HepG2 (cell line): ENCODE measurements at regions not wholly inside any gene's neighbourhood (a gene's known extent, or its start where the extent isn't known, plus 50 kb on each side); places are given as distances from the start of the nearest gene placed in this dataset.

ENCODE experiments used
- ATAC-seq: fragments of 200-7000 bp; cut with Tn5 transposase; 3 replicates; pipeline ENCODE4 v1.9.1; 2020; ENCODE audit warnings: mild to moderate bottlenecking, moderate library complexity
- BruUV-seq: library from RNA; stranded (reverse); fragments of 400-500 nt; replicated peaks from 2 replicates; lab custom pipeline; 2021; lab: Mats Ljungman, UMichigan
- CTCF ChIA-PET: fragments of 300-600 bp; formaldehyde crosslinking; extraction: SDS; loops from one replicate; lab custom pipeline; 2021; ENCODE audit warnings: low total read pairs, inconsistent platforms, low intra/inter-chr PET ratio; lab: Yijun Ruan, JAX
- POLR2A ChIA-PET: fragments of 350-600 bp; sonication (Branson Sonifier 250); formaldehyde crosslinking; loops from one replicate; lab custom pipeline; 2020; ENCODE audit warnings: antibody characterized with exemption, inconsistent platforms; lab: Yijun Ruan, JAX
- DNase-seq: peaks from one replicate; pipeline ENCODE4 v3.0.0-alpha.2; 2015; ENCODE audit warnings: low spot score
- FAIRE-seq: peaks from 3 replicates; lab custom pipeline; 2011; peaks lifted over from hg19 to GRCh38; lab: Jason Lieb, UNC
- H2AFZ ChIP-seq: one replicate; pipeline ENCODE4 v1.6.1; 2011; ENCODE audit warnings: low read length, inconsistent platforms
- H3K27ac ChIP-seq: fragments of 300-600 bp; 3 replicates; pipeline ENCODE4 v1.8.0; 2011; ENCODE audit warnings: mixed run types, mild to moderate bottlenecking, mixed read lengths, low read length, inconsistent platforms; ENCODE audit not compliant: insufficient read depth; ENCODE audit errors: extremely low read length
- H3K27me3 ChIP-seq, 2 experiments: fragments of 200-600 bp in 1 of 2; 2 replicates in 1 of 2; 3 replicates in 1 of 2; pipeline versions ENCODE4 v1.6.0 to v1.8.0; 2011; ENCODE audit warnings: low read length in 2 of 2, mild to moderate bottlenecking in 2 of 2, moderate library complexity in 2 of 2, inconsistent platforms in 1 of 2; ENCODE audit not compliant: insufficient read depth in 2 of 2, control insufficient read depth in 1 of 2
- H3K36me3 ChIP-seq, 2 experiments: fragments of 200-600 bp in 1 of 2; replicated peaks in 1 of 2; 2 replicates in 1 of 2; 3 replicates in 1 of 2; pipeline versions ENCODE4 v1.5.1 to v1.8.0; 2011; ENCODE audit warnings: low read length in 2 of 2, inconsistent platforms in 1 of 2; ENCODE audit not compliant: insufficient read depth in 2 of 2, control insufficient read depth in 1 of 2
- H3K4me1 ChIP-seq: 2 replicates; pipeline ENCODE4 v1.5.1; 2012; ENCODE audit warnings: low read length, inconsistent platforms; ENCODE audit not compliant: insufficient read depth
- H3K4me2 ChIP-seq: 2 replicates; pipeline ENCODE4 v1.6.0; 2011; ENCODE audit warnings: low read depth, low read length, inconsistent platforms
- H3K4me3 ChIP-seq, 3 experiments: fragments of 200-600 bp in 1 of 3; sonication (generic), shearing (Covaris generic) in 1 of 3; replicated peaks in 1 of 3; 2 replicates each; pipeline ENCODE4 v1.5.1; 2011 to 2016; ENCODE audit warnings: low read length in 3 of 3, inconsistent platforms in 2 of 3, low read depth in 2 of 3, mild to moderate bottlenecking in 2 of 3, control low read depth in 1 of 3, mixed read lengths in 1 of 3; ENCODE audit not compliant: insufficient read depth in 1 of 3
- H3K79me2 ChIP-seq: one replicate; pipeline ENCODE4 v1.6.1; 2011; ENCODE audit warnings: low read length, inconsistent platforms; ENCODE audit not compliant: insufficient read depth
- H3K9ac ChIP-seq: 2 replicates; pipeline ENCODE4 v1.6.0; 2011; ENCODE audit warnings: mild to moderate bottlenecking, low read depth, low read length, inconsistent platforms; ENCODE audit not compliant: insufficient read depth
- H3K9me3 ChIP-seq: 2 replicates; pipeline ENCODE4 v1.5.1; 2012; ENCODE audit warnings: mild to moderate bottlenecking, low read length
- H4K20me1 ChIP-seq: 2 replicates; pipeline ENCODE4 v1.6.0; 2011; ENCODE audit warnings: inconsistent platforms, mild to moderate bottlenecking, low read length, moderate library complexity; ENCODE audit not compliant: insufficient read depth
- ATF6 ChIP-seq: sonication (generic); formaldehyde crosslinking; conservative IDR thresholded peaks from 2 replicates; pipeline ENCODE4 v1.4.0; 2020; ENCODE audit warnings: missing genetic modification reagents
- CEBPB ChIP-seq: IDR thresholded peaks from 2 replicates; pipeline ENCODE4 v1.6.1; 2011; ENCODE audit warnings: low read depth, low read length, improper control_type of control experiment, borderline replicate concordance
- GLMP ChIP-seq: sonication (generic); formaldehyde crosslinking; IDR thresholded peaks from 2 replicates; pipeline ENCODE4 v1.9.0; 2021; ENCODE audit warnings: missing genetic modification reagents, mild to moderate bottlenecking, borderline replicate concordance
- HMGA1 ChIP-seq: sonication (generic); formaldehyde crosslinking; conservative IDR thresholded peaks from 2 replicates; pipeline ENCODE4 v1.4.0; 2020; ENCODE audit warnings: missing genetic modification reagents
- MBD4 ChIP-seq: IDR thresholded peaks from 2 replicates; pipeline ENCODE4 v1.6.1; 2012; ENCODE audit warnings: low read length, inconsistent platforms, borderline replicate concordance
- SAP130 ChIP-seq: IDR thresholded peaks from 2 replicates; pipeline ENCODE4 v1.6.1; 2016; ENCODE audit warnings: low read depth
- TARDBP ChIP-seq: sonication (generic); formaldehyde crosslinking; IDR thresholded peaks from 2 replicates; pipeline ENCODE4 v1.8.0; 2022; ENCODE audit warnings: mild to moderate bottlenecking, missing genetic modification reagents
- ZC3H4 ChIP-seq: sonication (generic); formaldehyde crosslinking; IDR thresholded peaks from 2 replicates; pipeline ENCODE4 v1.4.0; 2020; ENCODE audit warnings: missing genetic modification reagents, borderline replicate concordance
- ZNF572 ChIP-seq: sonication (generic); formaldehyde crosslinking; IDR thresholded peaks from 2 replicates; pipeline ENCODE4 v1.5.1; 2020; ENCODE audit warnings: mild to moderate bottlenecking, missing genetic modification reagents
- ZNF776 ChIP-seq: sonication (generic); formaldehyde crosslinking; IDR thresholded peaks from 2 replicates; pipeline ENCODE4 v1.4.0; 2020; ENCODE audit warnings: mild to moderate bottlenecking, missing genetic modification reagents
- ZNF792 ChIP-seq: IDR thresholded peaks from 2 replicates; pipeline ENCODE4 v1.6.1; 2016
- WGBS: methylation state at CpG from one replicate; pipeline ENCODE4 v1.1.6; 2017; ENCODE audit warnings: low lambda C conversion rate; 5-methylcytosine and 5-hydroxymethylcytosine counted together
- in situ Hi-C: cut with HindIII; loops from 2 replicates; pipeline ENCODE4 v1.10.0; 2017; ENCODE audit warnings: low pct_unique_long_range_greater_than_20kb; ENCODE audit not compliant: extremely low pct_ligation_motif_present
- intact Hi-C: fragments of 100-400 bp; cut with micrococcal nuclease; formaldehyde crosslinking; loops from one replicate; pipeline ENCODE4 v1.10.0; 2022; ENCODE audit not compliant: unreplicated experiment

- ChIA-PET POLR2A (interaction anchor here (0.5 to 3.9 kb wide), 9 partner anchors 10 to 54 kb away, joined by 3 to 91 read pairs (median 5); a partner anchor contains a TSS), CTCF (no interaction called here)
- Histone ChIP-seq H3K4me1 (peaks cover 67% of the 10 kb centered on the region), H3K4me2 (0 out of 2 replicates have a peak overlapping the region, but pooled peaks have one; percentile 70), H2AFZ (no peak overlapping the region), H3K9me3 (no peaks in the 10 kb centered on the region), H4K20me1 (no peaks in the 10 kb centered on the region), H3K9ac (no peak overlapping the region), H3K27ac (no peak overlapping the region), H3K36me3 (no peaks in the 10 kb centered on the region), H3K4me3 (no peak overlapping the region), H3K79me2 (no peaks in the 10 kb centered on the region), H3K27me3 (no peaks in the 10 kb centered on the region; a peak in 1 of 5 replicates)
- FAIRE-seq, result no peak
- no peak for ATAC-seq
- 14% methylated on average over 2 of the region's 2 CpGs for WGBS
- in situ Hi-C loops, result no loop called here
- no TSS peak for BruUV-seq
- DNase-seq, result no peak
- intact Hi-C loops, result no loop called here
- TF ChIP-seq ZNF776 (no peak), SAP130 (CRISPR knock-in tag) (no peak), ZC3H4 (CRISPR knock-in tag) (no peak), TARDBP (CRISPR knock-in tag) (0 out of 2 replicates have a peak, but pooled peaks have one; percentile 11), ZNF792 (CRISPR knock-in tag) (0 out of 2 replicates have a peak, but pooled peaks have one; percentile 3), MBD4 (no peak), GLMP (no peak), ATF6 (CRISPR knock-in tag) (no peak), HMGA1 (no peak), ZNF572 (CRISPR knock-in tag) (no peak), CEBPB (peak; percentile 37; the same call in 1 of the 2 replicates)
Observed at GRCh38 chr14:73796415-73796814, 55.2 kb upstream of the PTGR2 start.
